Ishikawa (cell line): ENCODE measurements at regions not wholly inside any gene's neighbourhood (a gene's known extent, or its start where the extent isn't known, plus 50 kb on each side); places are given as distances from the start of the nearest gene placed in this dataset.

Experiments used
- CREB1 ChIP-seq: IDR thresholded peaks from 2 replicates; pipeline ENCODE4 v1.6.1; 2012; ENCODE audit warnings: low read depth
- EP300 ChIP-seq: IDR thresholded peaks from 2 replicates; pipeline ENCODE4 v1.6.1; 2012; ENCODE audit warnings: borderline replicate concordance
- REST ChIP-seq: IDR thresholded peaks from 2 replicates; pipeline ENCODE4 v1.6.1; 2012; ENCODE audit warnings: low read depth, mild to moderate bottlenecking
- TAF1 ChIP-seq: IDR thresholded peaks from 2 replicates; pipeline ENCODE4 v1.6.1; 2012; ENCODE audit warnings: low read depth, mild to moderate bottlenecking
- TCF12 ChIP-seq: IDR thresholded peaks from 2 replicates; pipeline ENCODE4 v1.6.1; 2012; ENCODE audit warnings: low read depth
- TEAD4 ChIP-seq: IDR thresholded peaks from 2 replicates; pipeline ENCODE4 v1.6.1; 2012

GRCh38 chr2:217667035-217667434, 335.8 kb downstream of the TNS1 start:
- TF ChIP-seq TEAD4 = no peak
- TF ChIP-seq TAF1 = no peak
- no peak for TF ChIP-seq TCF12
- TF ChIP-seq EP300 = no peak
- no peak for TF ChIP-seq CREB1
- no peak for TF ChIP-seq REST
